ENCODE measurements at regions not wholly inside any gene's neighbourhood (a gene's known extent, or its start where the extent isn't known, plus 50 kb on each side); places are given as distances from the start of the nearest gene placed in this dataset.

- no peak overlapping the region for H2AFZ ChIP-seq
- H3K9ac ChIP-seq = no peak overlapping the region
- H3K9me3 ChIP-seq (ENCODE audit: control insufficient read depth, low read length) = no peaks in the 10 kb centered on the region
- H3K27ac ChIP-seq = no peak overlapping the region
- no peak overlapping the region for H3K4me3 ChIP-seq (ENCODE audit: low read depth, low read length)
- TF ChIP-seq CTCF (IDR thresholded peaks at IDR 0.05) = no peak
- H3K4me1 ChIP-seq = no peaks in the 10 kb centered on the region
- no peaks in the 10 kb centered on the region for H3K36me3 ChIP-seq (ENCODE audit: control insufficient read depth, insufficient read depth, low read length)
- H3K79me2 ChIP-seq = no peaks in the 10 kb centered on the region
- H3K4me2 ChIP-seq (ENCODE audit: low read length) = no peak overlapping the region
- no peaks in the 10 kb centered on the region for H3K27me3 ChIP-seq (ENCODE audit: control insufficient read depth, insufficient read depth, low read length)
Observed at GRCh38 chr11:119828006-119828405, 99.0 kb upstream of the NECTIN1 start.

- no peaks in the 10 kb centered on the region for H3K27me3 ChIP-seq (ENCODE audit: control insufficient read depth, insufficient read depth, low read length)
- no peak overlapping the region for H3K4me3 ChIP-seq (ENCODE audit: low read depth, low read length)
Observed at GRCh38 chr11:119827113-119827512, 98.1 kb upstream of the NECTIN1 start.

GRCh38 chr11:119823077-119823476 lies 94.1 kb upstream of the NECTIN1 start:
- Histone ChIP-seq H3K36me3 (ENCODE audit: control insufficient read depth, insufficient read depth, low read length) (no peaks in the 10 kb centered on the region), H3K9ac (no peak overlapping the region), H3K4me3 (ENCODE audit: low read depth, low read length) (no peak overlapping the region), H2AFZ (no peak overlapping the region), H3K79me2 (no peaks in the 10 kb centered on the region), H3K4me2 (ENCODE audit: low read length) (no peak overlapping the region), H3K9me3 (ENCODE audit: control insufficient read depth, low read length) (no peaks in the 10 kb centered on the region), H3K27ac (no peak overlapping the region), H3K4me1 (no peaks in the 10 kb centered on the region), H3K27me3 (ENCODE audit: control insufficient read depth, insufficient read depth, low read length) (no peaks in the 10 kb centered on the region)
- TF ChIP-seq CTCF (IDR thresholded peaks at IDR 0.05) = no peak

More at GRCh38 chr11:119827113-119827512, 98.1 kb upstream of the NECTIN1 start:
- Histone ChIP-seq H2AFZ (no peak overlapping the region), H3K79me2 (no peaks in the 10 kb centered on the region), H3K36me3 (ENCODE audit: control insufficient read depth, insufficient read depth, low read length) (no peaks in the 10 kb centered on the region), H3K4me1 (no peaks in the 10 kb centered on the region), H3K9me3 (ENCODE audit: control insufficient read depth, low read length) (no peaks in the 10 kb centered on the region), H3K27ac (no peak overlapping the region), H3K9ac (no peak overlapping the region), H3K4me2 (ENCODE audit: low read length) (no peak overlapping the region)
- no peak for TF ChIP-seq CTCF (IDR thresholded peaks at IDR 0.05)

GRCh38 chr11:119816660-119817059 lies 87.7 kb upstream of the NECTIN1 start:
- H3K27me3 ChIP-seq (ENCODE audit: control insufficient read depth, insufficient read depth, low read length) = no peaks in the 10 kb centered on the region
- no peak overlapping the region for H3K4me3 ChIP-seq (ENCODE audit: low read depth, low read length)
- no peaks in the 10 kb centered on the region for H3K36me3 ChIP-seq (ENCODE audit: control insufficient read depth, insufficient read depth, low read length)
- no peak for TF ChIP-seq CTCF (IDR thresholded peaks at IDR 0.05)
- H3K27ac ChIP-seq = no peak overlapping the region
- no peak overlapping the region for H2AFZ ChIP-seq
- no peak overlapping the region for H3K9ac ChIP-seq
- no peaks in the 10 kb centered on the region for H3K79me2 ChIP-seq
- no peaks in the 10 kb centered on the region for H3K9me3 ChIP-seq (ENCODE audit: control insufficient read depth, low read length)
- no peaks in the 10 kb centered on the region for H3K4me1 ChIP-seq
- no peak overlapping the region for H3K4me2 ChIP-seq (ENCODE audit: low read length)

GRCh38 chr11:119814766-119815165 lies 85.8 kb upstream of the NECTIN1 start:
- Histone ChIP-seq H3K36me3 (ENCODE audit: control insufficient read depth, insufficient read depth, low read length) (no peaks in the 10 kb centered on the region), H2AFZ (no peak overlapping the region), H3K4me2 (ENCODE audit: low read length) (no peak overlapping the region), H3K27ac (no peak overlapping the region), H3K4me3 (ENCODE audit: low read depth, low read length) (no peak overlapping the region), H3K79me2 (no peaks in the 10 kb centered on the region), H3K4me1 (no peaks in the 10 kb centered on the region), H3K9ac (no peak overlapping the region), H3K9me3 (ENCODE audit: control insufficient read depth, low read length) (no peaks in the 10 kb centered on the region), H3K27me3 (ENCODE audit: control insufficient read depth, insufficient read depth, low read length) (no peaks in the 10 kb centered on the region)
- TF ChIP-seq CTCF (IDR thresholded peaks at IDR 0.05) = no peak

Measured in parathyroid adenoma (tissue), 2 donors.